GM12891 (cell line): ENCODE measurements at regions not wholly inside any gene's neighbourhood (a gene's known extent, or its start where the extent isn't known, plus 50 kb on each side); places are given as distances from the start of the nearest gene placed in this dataset.

ENCODE experiments used
- POLR2A ChIP-seq: IDR thresholded peaks from 2 replicates; pipeline ENCODE4 v1.6.1; 2011; ENCODE audit warnings: low read depth, low read length, control low read depth
- POLR2AphosphoS5 ChIP-seq: IDR thresholded peaks from 2 replicates; pipeline ENCODE4 v1.6.1; 2011; ENCODE audit warnings: low read depth, low read length, control low read depth
- POU2F2 ChIP-seq: IDR thresholded peaks from 2 replicates; pipeline ENCODE4 v1.6.1; 2011; ENCODE audit warnings: low read depth, mild to moderate bottlenecking, control low read depth, low read length, moderate library complexity
- SPI1 ChIP-seq: IDR thresholded peaks from 2 replicates; pipeline ENCODE4 v1.6.1; 2011; ENCODE audit warnings: low read depth, low read length, control low read depth
- TAF1 ChIP-seq: IDR thresholded peaks from 2 replicates; pipeline ENCODE4 v1.6.1; 2011; ENCODE audit warnings: low read depth, low read length, control low read depth

DNA sequence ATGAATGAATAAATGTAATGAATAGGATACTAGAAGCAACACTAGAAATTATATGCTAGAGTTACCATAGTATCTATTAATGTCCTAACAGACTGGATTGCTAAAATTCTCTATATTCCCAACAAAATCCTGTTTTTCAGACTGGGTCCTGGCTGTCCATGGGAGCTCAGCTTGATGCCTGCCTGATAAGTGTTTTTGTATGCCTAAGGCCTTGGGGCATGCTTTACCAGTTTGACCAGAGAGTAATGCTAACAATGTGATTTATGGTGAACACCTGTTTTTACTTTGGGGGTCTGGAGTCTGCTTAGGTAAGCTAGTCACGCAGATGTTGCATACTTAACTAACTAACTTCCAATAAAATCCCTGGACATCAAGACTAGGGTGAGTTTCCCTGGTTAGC, 318.8 kb upstream of the DEPDC1 start:
- TF ChIP-seq TAF1 (no peak), POLR2A (no peak), POLR2AphosphoS5 (no peak), POU2F2 (no peak), SPI1 (no peak)
